ENCODE measurements at regions not wholly inside any gene's neighbourhood (a gene's known extent, or its start where the extent isn't known, plus 50 kb on each side); places are given as distances from the start of the nearest gene placed in this dataset.

DNA sequence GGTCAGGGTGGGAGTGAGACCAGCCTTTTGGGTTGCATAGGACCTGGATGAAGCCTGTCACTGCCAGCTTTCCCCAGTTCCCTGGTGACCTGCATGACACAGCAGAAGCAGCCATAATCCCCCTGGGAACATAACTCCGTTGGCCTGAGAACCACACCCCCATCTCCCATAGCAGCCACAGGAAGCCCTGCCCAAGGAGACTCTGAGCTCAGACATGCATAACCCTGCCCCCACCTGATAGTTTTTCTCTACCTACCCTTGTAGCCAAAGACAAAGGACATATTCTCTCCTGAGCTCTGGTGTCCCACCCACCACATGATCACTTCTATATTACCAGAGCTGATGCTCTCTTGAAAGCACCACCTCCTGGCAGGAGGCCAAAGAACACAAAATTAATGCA is 413.5 kb upstream of the HTR2A start:
- no peak overlapping the region for H2AFZ ChIP-seq (ENCODE audit: insufficient read depth, low read depth, low read length, poor library complexity, severe bottlenecking)
- H3K4me3 Mint-ChIP-seq: no peak overlapping the region
- no peak for DNase-seq
- no peaks in the 10 kb centered on the region for H4K20me1 ChIP-seq (ENCODE audit: insufficient read depth, low read length)
- H3K79me2 ChIP-seq (ENCODE audit: insufficient read depth, low read length): no peaks in the 10 kb centered on the region
- peaks cover 0 to 25% (median 14%) of the 10 kb centered on the region in 7 donors for H3K9me3 Mint-ChIP-seq
- H3K27me3 Mint-ChIP-seq (ENCODE audit: low read depth in 3 of 3): no peaks in the 10 kb centered on the region
- 89% methylated on average over 1 of the region's 1 CpG for WGBS (ENCODE audit: insufficient coverage)
- no peak overlapping the region for H3K9ac ChIP-seq (ENCODE audit: insufficient read depth, low read length, poor library complexity, severe bottlenecking)
- H3K4me2 ChIP-seq (replicated peaks; ENCODE audit: extremely low read depth, low read length, poor library complexity, severe bottlenecking): no peak overlapping the region
- TF ChIP-seq, protein P1, sequence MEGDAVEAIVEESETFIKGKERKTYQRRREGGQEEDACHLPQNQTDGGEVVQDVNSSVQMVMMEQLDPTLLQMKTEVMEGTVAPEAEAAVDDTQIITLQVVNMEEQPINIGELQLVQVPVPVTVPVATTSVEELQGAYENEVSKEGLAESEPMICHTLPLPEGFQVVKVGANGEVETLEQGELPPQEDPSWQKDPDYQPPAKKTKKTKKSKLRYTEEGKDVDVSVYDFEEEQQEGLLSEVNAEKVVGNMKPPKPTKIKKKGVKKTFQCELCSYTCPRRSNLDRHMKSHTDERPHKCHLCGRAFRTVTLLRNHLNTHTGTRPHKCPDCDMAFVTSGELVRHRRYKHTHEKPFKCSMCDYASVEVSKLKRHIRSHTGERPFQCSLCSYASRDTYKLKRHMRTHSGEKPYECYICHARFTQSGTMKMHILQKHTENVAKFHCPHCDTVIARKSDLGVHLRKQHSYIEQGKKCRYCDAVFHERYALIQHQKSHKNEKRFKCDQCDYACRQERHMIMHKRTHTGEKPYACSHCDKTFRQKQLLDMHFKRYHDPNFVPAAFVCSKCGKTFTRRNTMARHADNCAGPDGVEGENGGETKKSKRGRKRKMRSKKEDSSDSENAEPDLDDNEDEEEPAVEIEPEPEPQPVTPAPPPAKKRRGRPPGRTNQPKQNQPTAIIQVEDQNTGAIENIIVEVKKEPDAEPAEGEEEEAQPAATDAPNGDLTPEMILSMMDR (IDR thresholded peaks at IDR 0.05): no peak
- H3K4me1 ChIP-seq (ENCODE audit: control insufficient read depth in 1 of 2, insufficient read depth in 2 of 2, low read length in 2 of 2): no peaks in the 10 kb centered on the region
- no peak overlapping the region for H3K27ac ChIP-seq (ENCODE audit: low read depth in 1 of 2, low read length in 2 of 2)
- no peaks in the 10 kb centered on the region for H3K36me3 Mint-ChIP-seq
- H3K4me3 ChIP-seq (replicated peaks in 1 of 3; ENCODE audit: low read depth in 2 of 3, low read length in 3 of 3): no peak overlapping the region
- H3K27me3 ChIP-seq (ENCODE audit: control insufficient read depth in 2 of 2, insufficient read depth in 2 of 2, low read length in 2 of 2): no peaks in the 10 kb centered on the region
- H3K27ac Mint-ChIP-seq: no peak overlapping the region
- intact Hi-C loops (cut with micrococcal nuclease): no loop called here
- peaks cover 6 to 10% of the 10 kb centered on the region in 2 donors for H3K9me3 ChIP-seq (replicated peaks in 1 of 2; ENCODE audit: control insufficient read depth in 1 of 2, insufficient read depth in 1 of 2, low read length in 2 of 2)
- no peaks in the 10 kb centered on the region for H3K36me3 ChIP-seq (replicated peaks in 1 of 2; ENCODE audit: control insufficient read depth in 1 of 2, insufficient read depth in 2 of 2, low read length in 2 of 2)
- no peaks in the 10 kb centered on the region for H3K4me1 Mint-ChIP-seq

DNA sequence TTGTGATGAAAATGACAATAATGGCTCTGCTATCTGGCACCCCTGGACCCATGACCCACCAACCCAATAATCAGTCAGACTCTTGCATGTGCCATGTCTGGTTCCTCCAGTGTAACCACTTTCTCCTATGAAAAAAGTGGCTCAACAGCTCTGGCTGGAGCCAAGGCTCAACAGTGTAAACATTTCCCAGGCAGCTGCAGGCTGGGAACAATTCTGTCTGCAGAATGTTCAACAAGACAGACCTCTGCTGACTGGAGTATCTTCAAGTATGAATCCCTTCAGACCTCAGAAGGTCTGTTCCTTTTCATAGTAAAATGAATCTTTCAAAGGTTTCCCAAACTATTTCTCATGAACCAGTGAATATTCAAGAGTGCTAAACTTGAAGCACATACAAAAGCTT is 410.1 kb upstream of the HTR2A start:
- Mint-ChIP-seq H3K9me3 (peaks cover 0 to 25% (median 12%) of the 10 kb centered on the region in 7 donors), H3K4me3 (no peak overlapping the region), H3K27ac (no peak overlapping the region), H3K4me1 (no peaks in the 10 kb centered on the region), H3K36me3 (no peaks in the 10 kb centered on the region), H3K27me3 (ENCODE audit: low read depth in 3 of 3) (no peaks in the 10 kb centered on the region)
- Histone ChIP-seq H3K36me3 (replicated peaks in 1 of 2; ENCODE audit: control insufficient read depth in 1 of 2, insufficient read depth in 2 of 2, low read length in 2 of 2) (no peaks in the 10 kb centered on the region), H4K20me1 (ENCODE audit: insufficient read depth, low read length) (no peaks in the 10 kb centered on the region), H3K79me2 (ENCODE audit: insufficient read depth, low read length) (no peaks in the 10 kb centered on the region), H3K4me2 (replicated peaks; ENCODE audit: extremely low read depth, low read length, poor library complexity, severe bottlenecking) (no peak overlapping the region), H2AFZ (ENCODE audit: insufficient read depth, low read depth, low read length, poor library complexity, severe bottlenecking) (no peak overlapping the region), H3K9ac (ENCODE audit: insufficient read depth, low read length, poor library complexity, severe bottlenecking) (no peak overlapping the region), H3K9me3 (replicated peaks in 1 of 2; ENCODE audit: control insufficient read depth in 1 of 2, insufficient read depth in 1 of 2, low read length in 2 of 2) (peaks cover 6 to 10% of the 10 kb centered on the region in 2 donors), H3K4me1 (ENCODE audit: control insufficient read depth in 1 of 2, insufficient read depth in 2 of 2, low read length in 2 of 2) (no peaks in the 10 kb centered on the region), H3K27ac (ENCODE audit: low read depth in 1 of 2, low read length in 2 of 2) (no peak overlapping the region), H3K4me3 (replicated peaks in 1 of 3; ENCODE audit: low read depth in 2 of 3, low read length in 3 of 3) (no peak overlapping the region), H3K27me3 (ENCODE audit: control insufficient read depth in 2 of 2, insufficient read depth in 2 of 2, low read length in 2 of 2) (no peaks in the 10 kb centered on the region)
- TF ChIP-seq, protein P1 (IDR thresholded peaks at IDR 0.05): no peak
- no peak for DNase-seq
- intact Hi-C loops (cut with micrococcal nuclease): no loop called here
